ENCODE measurements at regions not wholly inside any gene's neighbourhood (a gene's known extent, or its start where the extent isn't known, plus 50 kb on each side); places are given as distances from the start of the nearest gene placed in this dataset.

GRCh38 chr19:30638889-30639288, 266.7 kb downstream of the ZNF536 start:
- no peaks in the 10 kb centered on the region for H3K4me1 ChIP-seq
- no peaks in the 10 kb centered on the region for H3K36me3 ChIP-seq
- peaks cover 0 to 12% (median 0%) of the 10 kb centered on the region in 4 donors for H3K9me3 ChIP-seq
- no peak overlapping the region for H3K27ac ChIP-seq
- no peaks in the 10 kb centered on the region for H3K27me3 ChIP-seq
- 95% methylated on average over 4 of the region's 4 CpGs for WGBS, 2 donors
- no peak for DNase-seq (ENCODE audit: low spot score in 2 of 2)
- H3K4me3 ChIP-seq, result no peak overlapping the region
- TF ChIP-seq POLR2A (IDR thresholded peaks at IDR 0.05), result no peak
- TF ChIP-seq EP300 (IDR thresholded peaks at IDR 0.05), result no peak
- TF ChIP-seq, protein P1, sequence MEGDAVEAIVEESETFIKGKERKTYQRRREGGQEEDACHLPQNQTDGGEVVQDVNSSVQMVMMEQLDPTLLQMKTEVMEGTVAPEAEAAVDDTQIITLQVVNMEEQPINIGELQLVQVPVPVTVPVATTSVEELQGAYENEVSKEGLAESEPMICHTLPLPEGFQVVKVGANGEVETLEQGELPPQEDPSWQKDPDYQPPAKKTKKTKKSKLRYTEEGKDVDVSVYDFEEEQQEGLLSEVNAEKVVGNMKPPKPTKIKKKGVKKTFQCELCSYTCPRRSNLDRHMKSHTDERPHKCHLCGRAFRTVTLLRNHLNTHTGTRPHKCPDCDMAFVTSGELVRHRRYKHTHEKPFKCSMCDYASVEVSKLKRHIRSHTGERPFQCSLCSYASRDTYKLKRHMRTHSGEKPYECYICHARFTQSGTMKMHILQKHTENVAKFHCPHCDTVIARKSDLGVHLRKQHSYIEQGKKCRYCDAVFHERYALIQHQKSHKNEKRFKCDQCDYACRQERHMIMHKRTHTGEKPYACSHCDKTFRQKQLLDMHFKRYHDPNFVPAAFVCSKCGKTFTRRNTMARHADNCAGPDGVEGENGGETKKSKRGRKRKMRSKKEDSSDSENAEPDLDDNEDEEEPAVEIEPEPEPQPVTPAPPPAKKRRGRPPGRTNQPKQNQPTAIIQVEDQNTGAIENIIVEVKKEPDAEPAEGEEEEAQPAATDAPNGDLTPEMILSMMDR (IDR thresholded peaks at IDR 0.05), result no peak

- no peak for DNase-seq (ENCODE audit: low spot score in 2 of 2)
- WGBS, 2 donors, result 74 to 85% methylated on average over 2 of the region's 2 CpGs
- TF ChIP-seq, protein P1 (IDR thresholded peaks at IDR 0.05), result no peak
- no peak for TF ChIP-seq POLR2A (IDR thresholded peaks at IDR 0.05)
- no peaks in the 10 kb centered on the region for H3K27me3 ChIP-seq
- H3K4me3 ChIP-seq, result no peak overlapping the region
- no peaks in the 10 kb centered on the region for H3K4me1 ChIP-seq
- H3K9me3 ChIP-seq, result peaks cover 0 to 12% (median 0%) of the 10 kb centered on the region in 4 donors
- H3K27ac ChIP-seq, result no peak overlapping the region
- no peaks in the 10 kb centered on the region for H3K36me3 ChIP-seq
These were observed 265.7 kb downstream of the ZNF536 start for GRCh38 chr19:30637926-30638325.

GRCh38 chr19:30634996-30635975, 263.1 kb downstream of the ZNF536 start:
- DNase-seq (ENCODE audit: low spot score in 2 of 2), result no peak
- Histone ChIP-seq H3K36me3 (no peaks in the 10 kb centered on the region), H3K27me3 (no peaks in the 10 kb centered on the region), H3K4me3 (no peak overlapping the region), H3K4me1 (no peaks in the 10 kb centered on the region), H3K27ac (no peak overlapping the region), H3K9me3 (peaks cover 0 to 12% (median 0%) of the 10 kb centered on the region in 4 donors)
- WGBS, 2 donors, result 91% methylated on average over 20 of the region's 20 CpGs
- TF ChIP-seq, protein P1 (IDR thresholded peaks at IDR 0.05), result no peak
- TF ChIP-seq POLR2A (IDR thresholded peaks at IDR 0.05) (no peak), EP300 (IDR thresholded peaks at IDR 0.05) (no peak)

DNA sequence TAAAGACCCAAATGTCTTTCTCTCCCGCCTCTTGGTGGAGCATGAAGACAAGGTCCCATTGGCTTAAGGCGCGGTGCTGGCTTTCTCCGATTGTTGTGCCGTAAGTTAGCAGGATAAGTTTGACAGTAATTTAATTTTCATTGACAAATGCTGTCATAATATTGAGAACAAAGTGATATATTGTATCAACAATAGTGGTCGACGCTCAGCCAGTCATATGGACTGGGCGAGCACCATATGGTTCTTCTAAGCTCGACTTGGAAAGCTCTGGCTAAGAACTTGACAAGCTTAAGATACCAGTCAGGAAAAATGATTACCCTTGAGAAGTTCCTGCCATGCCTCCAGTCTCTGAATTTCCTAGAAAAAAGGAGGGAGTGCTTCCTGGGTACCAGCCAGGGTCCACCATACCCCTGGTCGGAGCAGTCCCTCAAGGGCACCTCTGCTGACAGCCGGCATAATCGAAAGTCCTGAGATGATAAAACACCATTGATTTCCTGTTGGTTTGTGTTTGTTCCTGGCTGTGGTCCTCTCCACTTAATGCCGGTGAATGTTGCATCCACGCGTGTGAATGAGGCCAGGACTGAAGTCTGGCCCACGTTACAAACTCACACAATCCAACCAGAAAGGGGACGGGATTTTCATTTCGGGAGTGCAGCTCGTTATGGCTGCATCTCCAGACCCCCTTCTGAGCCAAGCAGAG, 262.1 kb downstream of the ZNF536 start:
- WGBS, 2 donors, result 90 to 91% methylated on average over 19 of the region's 19 CpGs
- H3K4me1 ChIP-seq, result no peaks in the 10 kb centered on the region
- H3K4me3 ChIP-seq, result no peak overlapping the region
- TF ChIP-seq, protein P1 (IDR thresholded peaks at IDR 0.05), result no peak
- no peak for TF ChIP-seq EP300 (IDR thresholded peaks at IDR 0.05)
- no peak for TF ChIP-seq POLR2A (IDR thresholded peaks at IDR 0.05)
- DNase-seq (ENCODE audit: low spot score in 2 of 2), result no peak
- H3K27me3 ChIP-seq, result no peaks in the 10 kb centered on the region
- H3K36me3 ChIP-seq, result no peaks in the 10 kb centered on the region
- no peak overlapping the region for H3K27ac ChIP-seq
- peaks cover 0 to 12% (median 0%) of the 10 kb centered on the region in 4 donors for H3K9me3 ChIP-seq

GRCh38 chr19:30631033-30631370, 258.8 kb downstream of the ZNF536 start:
- Histone ChIP-seq H3K4me3 (no peak overlapping the region), H3K4me1 (no peaks in the 10 kb centered on the region), H3K27me3 (no peaks in the 10 kb centered on the region), H3K27ac (no peak overlapping the region), H3K9me3 (no peaks in the 10 kb centered on the region), H3K36me3 (no peaks in the 10 kb centered on the region)
- 65 to 79% methylated on average over 10 to 12 of the region's 12 CpGs for WGBS, 2 donors
- DNase-seq (ENCODE audit: low spot score in 2 of 2), result no peak
- TF ChIP-seq, protein P1 (IDR thresholded peaks at IDR 0.05), result no peak
- TF ChIP-seq POLR2A (IDR thresholded peaks at IDR 0.05), result no peak
- TF ChIP-seq EP300 (IDR thresholded peaks at IDR 0.05), result no peak

All from tibial nerve (tissue), 4 donors.